Loucy (cell line): ENCODE measurements at regions not wholly inside any gene's neighbourhood (a gene's known extent, or its start where the extent isn't known, plus 50 kb on each side); places are given as distances from the start of the nearest gene placed in this dataset.

ENCODE experiments used
- H2AFZ ChIP-seq: fragments of 200-600 bp; sonication (generic); 2 replicates; pipeline ENCODE4 v1.6.0; 2016; ENCODE audit warnings: antibody characterized with exemption, mild to moderate bottlenecking, low read length, moderate library complexity
- H3F3A ChIP-seq: fragments of 200-600 bp; 2 replicates; pipeline ENCODE4 v1.6.0; 2016; ENCODE audit warnings: antibody characterized with exemption, low read depth, mild to moderate bottlenecking
- H3K27me3 ChIP-seq: fragments of 200-600 bp; sonication (generic); 2 replicates; pipeline ENCODE4 v1.6.1; 2014; ENCODE audit warnings: low read length, mild to moderate bottlenecking; ENCODE audit not compliant: insufficient read depth, poor library complexity, severe bottlenecking
- H3K36me3 ChIP-seq: fragments of 200-600 bp; sonication (generic); 2 replicates; pipeline ENCODE4 v1.6.1; 2016; ENCODE audit warnings: low read length; ENCODE audit not compliant: insufficient read depth
- H3K4me1 ChIP-seq: fragments of 200-600 bp; sonication (generic); 2 replicates; pipeline ENCODE4 v1.5.1; 2014; ENCODE audit warnings: low read length, mild to moderate bottlenecking; ENCODE audit not compliant: insufficient read depth, poor library complexity, severe bottlenecking
- H3K4me2 ChIP-seq: fragments of 200-600 bp; sonication (generic); 2 replicates; pipeline ENCODE4 v1.6.0; 2014; ENCODE audit warnings: antibody characterized with exemption, low read length, low read depth, mild to moderate bottlenecking; ENCODE audit not compliant: poor library complexity, severe bottlenecking
- H3K4me3 ChIP-seq: fragments of 200-600 bp; sonication (generic); 2 replicates; pipeline ENCODE4 v1.5.1; 2014; ENCODE audit warnings: low read length, mild to moderate bottlenecking, mixed read lengths; ENCODE audit not compliant: poor library complexity, severe bottlenecking
- H3K79me2 ChIP-seq: fragments of 200-600 bp; sonication (generic); 2 replicates; pipeline ENCODE4 v1.6.1; 2014; ENCODE audit warnings: low read length; ENCODE audit not compliant: insufficient read depth
- H3K9ac ChIP-seq: fragments of 200-600 bp; sonication (generic); 2 replicates; pipeline ENCODE4 v1.6.0; 2014; ENCODE audit warnings: mild to moderate bottlenecking, low read depth, low read length, moderate library complexity; ENCODE audit not compliant: poor library complexity, severe bottlenecking
- H3K9me2 ChIP-seq: fragments of 200-600 bp; sonication (generic); replicated peaks from 2 replicates; pipeline ENCODE4 v1.6.1; 2016; ENCODE audit warnings: low read depth, low read length, mixed read lengths
- H3K9me3 ChIP-seq: fragments of 200-600 bp; sonication (generic); 2 replicates; pipeline ENCODE4 v1.6.1; 2014; ENCODE audit warnings: mild to moderate bottlenecking, antibody characterized with exemption, low read length, low read depth; ENCODE audit not compliant: insufficient read depth
- H4K20me1 ChIP-seq: fragments of 200-600 bp; sonication (generic); 2 replicates; pipeline ENCODE4 v1.6.0; 2014; ENCODE audit warnings: antibody characterized with exemption, low read length, mild to moderate bottlenecking; ENCODE audit not compliant: insufficient read depth, poor library complexity, severe bottlenecking
- EZH2phosphoT487 ChIP-seq: fragments of 200-600 bp; IDR thresholded peaks from 2 replicates; pipeline ENCODE4 v1.6.1; 2018; ENCODE audit warnings: antibody characterized with exemption, mild to moderate bottlenecking, moderate library complexity, borderline replicate concordance
- TF ChIP-seq, protein P1 (sequence below): fragments of 200-600 bp; sonication (generic); conservative IDR thresholded peaks from 2 replicates; pipeline ENCODE4 v1.5.1; 2014; ENCODE audit warnings: mild to moderate bottlenecking, antibody characterized with exemption, low read length

- H3K9me3 ChIP-seq: no peaks in the 10 kb centered on the region
- TF ChIP-seq, protein P1, sequence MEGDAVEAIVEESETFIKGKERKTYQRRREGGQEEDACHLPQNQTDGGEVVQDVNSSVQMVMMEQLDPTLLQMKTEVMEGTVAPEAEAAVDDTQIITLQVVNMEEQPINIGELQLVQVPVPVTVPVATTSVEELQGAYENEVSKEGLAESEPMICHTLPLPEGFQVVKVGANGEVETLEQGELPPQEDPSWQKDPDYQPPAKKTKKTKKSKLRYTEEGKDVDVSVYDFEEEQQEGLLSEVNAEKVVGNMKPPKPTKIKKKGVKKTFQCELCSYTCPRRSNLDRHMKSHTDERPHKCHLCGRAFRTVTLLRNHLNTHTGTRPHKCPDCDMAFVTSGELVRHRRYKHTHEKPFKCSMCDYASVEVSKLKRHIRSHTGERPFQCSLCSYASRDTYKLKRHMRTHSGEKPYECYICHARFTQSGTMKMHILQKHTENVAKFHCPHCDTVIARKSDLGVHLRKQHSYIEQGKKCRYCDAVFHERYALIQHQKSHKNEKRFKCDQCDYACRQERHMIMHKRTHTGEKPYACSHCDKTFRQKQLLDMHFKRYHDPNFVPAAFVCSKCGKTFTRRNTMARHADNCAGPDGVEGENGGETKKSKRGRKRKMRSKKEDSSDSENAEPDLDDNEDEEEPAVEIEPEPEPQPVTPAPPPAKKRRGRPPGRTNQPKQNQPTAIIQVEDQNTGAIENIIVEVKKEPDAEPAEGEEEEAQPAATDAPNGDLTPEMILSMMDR: peak; percentile 37; the same call in 1 of the 2 replicates
- TF ChIP-seq EZH2phosphoT487: no peak
- H3F3A ChIP-seq: no peaks in the 10 kb centered on the region
- no peak overlapping the region for H2AFZ ChIP-seq
- H3K27me3 ChIP-seq: no peaks in the 10 kb centered on the region
- H3K79me2 ChIP-seq: peaks cover 4% of the 10 kb centered on the region; the same call in 1 of the 2 replicates
- H3K36me3 ChIP-seq: no peaks in the 10 kb centered on the region
- no peak overlapping the region for H3K9ac ChIP-seq
- no peak overlapping the region for H3K4me2 ChIP-seq
- no peak overlapping the region for H3K4me3 ChIP-seq
- H3K4me1 ChIP-seq: no peaks in the 10 kb centered on the region
- H4K20me1 ChIP-seq: no peaks in the 10 kb centered on the region
- H3K9me2 ChIP-seq: no peaks in the 10 kb centered on the region
These were observed 99.7 kb upstream of the VPREB1 start for GRCh38 chr22:22144858-22145257.

DNA sequence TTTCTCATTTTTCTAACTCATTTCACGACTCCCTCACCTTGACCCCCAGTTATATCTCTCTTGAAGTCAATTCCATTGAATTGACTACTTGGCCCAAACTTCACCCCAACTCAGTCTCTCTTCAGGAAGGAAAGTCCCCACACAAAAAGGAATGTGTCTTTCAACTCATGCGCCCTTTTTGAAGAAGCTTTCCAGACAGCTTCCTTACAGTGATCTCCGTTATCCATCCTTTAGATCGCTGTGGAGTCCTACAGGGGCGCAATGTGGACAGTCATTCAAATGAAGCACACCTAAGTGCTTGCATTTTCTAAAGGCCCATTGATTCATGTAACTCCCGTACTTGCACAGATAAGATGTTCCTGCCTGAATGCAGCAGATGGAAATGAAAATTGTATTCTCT lies 101.1 kb upstream of the VPREB1 start:
- no peaks in the 10 kb centered on the region for H3K27me3 ChIP-seq
- no peak overlapping the region for H3K9ac ChIP-seq

DNA sequence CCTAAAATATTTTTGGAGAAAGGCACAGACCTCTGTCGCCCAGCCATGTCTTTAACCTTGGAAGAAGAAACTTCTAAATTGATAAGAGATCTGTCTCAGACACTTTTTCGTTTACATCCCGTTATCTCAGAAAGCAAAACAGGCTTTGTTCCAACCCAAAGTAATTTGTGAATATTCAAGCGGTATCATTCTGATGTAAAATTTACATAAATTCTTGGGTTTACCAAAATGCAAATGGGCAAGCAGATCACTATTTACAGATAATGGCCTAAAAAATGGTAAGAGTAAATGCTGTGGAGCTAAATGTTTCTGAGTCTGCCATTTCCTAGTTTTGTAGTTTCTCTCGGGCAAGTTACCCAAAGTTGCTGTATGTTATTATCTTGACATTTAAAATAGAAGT lies 101.9 kb upstream of the VPREB1 start:
- Histone ChIP-seq H3K79me2 (peaks cover 8% of the 10 kb centered on the region; the same call in 1 of the 2 replicates), H3K9me3 (no peaks in the 10 kb centered on the region), H3K9ac (no peak overlapping the region), H3K36me3 (no peaks in the 10 kb centered on the region), H3K27me3 (no peaks in the 10 kb centered on the region), H3K4me3 (no peak overlapping the region), H3K4me2 (no peak overlapping the region), H3K9me2 (no peaks in the 10 kb centered on the region), H3K4me1 (no peaks in the 10 kb centered on the region), H2AFZ (no peak overlapping the region), H4K20me1 (no peaks in the 10 kb centered on the region), H3F3A (no peaks in the 10 kb centered on the region)
- no peak for TF ChIP-seq EZH2phosphoT487
- TF ChIP-seq, protein P1: no peak

More for the DNA sequence above, 101.1 kb upstream of the VPREB1 start:
- Histone ChIP-seq H3K9me3 (no peaks in the 10 kb centered on the region), H3K36me3 (no peaks in the 10 kb centered on the region), H3K4me2 (no peak overlapping the region), H3K9me2 (no peaks in the 10 kb centered on the region), H2AFZ (no peak overlapping the region), H3K79me2 (peaks cover 6% of the 10 kb centered on the region; the same call in 1 of the 2 replicates), H3K4me3 (no peak overlapping the region), H4K20me1 (no peaks in the 10 kb centered on the region), H3F3A (no peaks in the 10 kb centered on the region), H3K4me1 (no peaks in the 10 kb centered on the region)
- TF ChIP-seq EZH2phosphoT487: no peak
- TF ChIP-seq, protein P1: no peak
